Chondrocyte (in vitro differentiated cells): ENCODE measurements at regions not wholly inside any gene's neighbourhood (a gene's known extent, or its start where the extent isn't known, plus 50 kb on each side); places are given as distances from the start of the nearest gene placed in this dataset.

Source experiments
- DNase-seq: peaks from one replicate; pipeline ENCODE4 v3.0.0; 2021; ENCODE audit warnings: mixed read lengths, low spot score
- H3K27ac Mint-ChIP-seq: one replicate; pipeline ENCODE4 v1.8.0; 2021; ENCODE audit warnings: mild to moderate bottlenecking, moderate library complexity, mixed read lengths; ENCODE audit not compliant: unreplicated experiment
- H3K27me3 Mint-ChIP-seq: 2 replicates; pipeline ENCODE4 v1.8.0; 2021; ENCODE audit warnings: low read depth, mixed read lengths
- H3K36me3 Mint-ChIP-seq: 2 replicates; pipeline ENCODE4 v1.8.0; 2021; ENCODE audit warnings: low read depth, mixed read lengths
- H3K4me1 Mint-ChIP-seq: 2 replicates; pipeline ENCODE4 v1.8.0; 2021; ENCODE audit warnings: low read depth, mild to moderate bottlenecking, mixed read lengths
- H3K4me3 Mint-ChIP-seq: one replicate; pipeline ENCODE4 v1.8.0; 2021; ENCODE audit warnings: mild to moderate bottlenecking, moderate library complexity, mixed read lengths; ENCODE audit not compliant: unreplicated experiment
- H3K9me3 Mint-ChIP-seq: 2 replicates; pipeline ENCODE4 v1.8.0; 2021; ENCODE audit warnings: low read depth, mixed read lengths
- CTCF ChIP-seq: fragments of 200-600 bp; sonication (generic); IDR thresholded peaks from 2 replicates; pipeline ENCODE4 v1.5.0; 2021; ENCODE audit warnings: antibody characterized with exemption, mild to moderate bottlenecking, moderate library complexity

DNA sequence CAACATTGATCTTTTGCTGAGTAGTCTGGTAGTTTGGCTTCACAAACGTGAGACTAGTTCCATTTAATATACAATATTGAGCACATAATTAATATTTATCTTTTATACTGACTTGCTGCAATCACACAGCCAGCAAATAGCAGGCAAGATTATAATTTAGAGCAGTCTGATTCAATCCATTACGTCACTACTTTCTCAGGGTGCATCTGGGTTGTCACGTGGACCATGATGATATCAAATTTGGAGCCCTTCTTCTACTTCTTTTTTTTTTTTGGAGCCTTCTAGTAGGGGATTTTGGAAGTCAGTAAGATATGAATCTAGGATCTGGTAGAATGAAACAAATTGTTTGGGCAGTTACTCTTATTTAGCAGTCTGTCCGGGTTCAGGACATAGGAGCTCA is 100.6 kb upstream of the SLC5A9 start:
- Mint-ChIP-seq H3K9me3 (peaks cover 12% of the 10 kb centered on the region), H3K4me3 (no peak overlapping the region), H3K27me3 (peaks cover 23% of the 10 kb centered on the region), H3K36me3 (no peaks in the 10 kb centered on the region), H3K27ac (no peak overlapping the region), H3K4me1 (no peaks in the 10 kb centered on the region)
- no peak for DNase-seq
- TF ChIP-seq CTCF, result no peak

DNA sequence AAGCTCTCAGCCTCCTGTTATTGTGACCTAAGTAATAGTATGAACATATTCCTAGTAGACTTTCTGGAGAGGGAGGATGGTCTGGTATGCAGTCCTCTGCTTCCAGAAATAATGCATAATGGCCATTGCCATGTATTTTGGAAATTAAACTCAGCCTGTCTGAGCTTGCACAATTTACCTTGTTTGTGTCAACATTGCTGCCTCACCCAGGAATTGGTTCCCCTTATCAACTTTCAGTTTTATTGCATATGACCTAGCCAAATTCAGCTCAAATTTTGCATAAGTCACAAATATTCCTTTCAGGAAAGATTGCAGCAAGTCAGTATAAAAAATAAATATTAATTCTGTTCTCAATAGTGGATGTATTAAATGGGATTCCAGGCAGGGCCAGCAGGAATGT is 101.9 kb upstream of the SLC5A9 start:
- Mint-ChIP-seq H3K27me3 (peaks cover 15% of the 10 kb centered on the region), H3K4me3 (no peak overlapping the region), H3K9me3 (peaks cover 8% of the 10 kb centered on the region), H3K4me1 (no peaks in the 10 kb centered on the region), H3K27ac (no peak overlapping the region), H3K36me3 (no peaks in the 10 kb centered on the region)
- DNase-seq, result no peak
- no peak for TF ChIP-seq CTCF

GRCh38 chr1:48115835-48116234 is 106.7 kb upstream of the SLC5A9 start:
- Mint-ChIP-seq H3K27me3 (peaks cover 21% of the 10 kb centered on the region), H3K4me1 (no peaks in the 10 kb centered on the region), H3K9me3 (peaks cover 8% of the 10 kb centered on the region), H3K36me3 (no peaks in the 10 kb centered on the region), H3K4me3 (no peak overlapping the region), H3K27ac (no peak overlapping the region)
- DNase-seq, result no peak
- no peak for TF ChIP-seq CTCF

GRCh38 chr1:48114596-48115382 is 107.7 kb upstream of the SLC5A9 start:
- DNase-seq, result no peak
- TF ChIP-seq CTCF, result no peak
- no peaks in the 10 kb centered on the region for H3K36me3 Mint-ChIP-seq
- no peak overlapping the region for H3K4me3 Mint-ChIP-seq
- H3K27ac Mint-ChIP-seq, result no peak overlapping the region
- H3K4me1 Mint-ChIP-seq, result no peaks in the 10 kb centered on the region
- peaks cover 30% of the 10 kb centered on the region for H3K27me3 Mint-ChIP-seq
- H3K9me3 Mint-ChIP-seq, result peaks cover 8% of the 10 kb centered on the region

GRCh38 chr1:48109390-48110013 is 112.3 kb upstream of the TRABD2B start:
- no peak overlapping the region for H3K4me3 Mint-ChIP-seq
- no peak overlapping the region for H3K27ac Mint-ChIP-seq
- DNase-seq, result no peak
- H3K4me1 Mint-ChIP-seq, result no peaks in the 10 kb centered on the region
- peak; percentile 93 for TF ChIP-seq CTCF
- no peaks in the 10 kb centered on the region for H3K36me3 Mint-ChIP-seq
- H3K27me3 Mint-ChIP-seq, result peaks cover 41% of the 10 kb centered on the region
- H3K9me3 Mint-ChIP-seq, result no peaks in the 10 kb centered on the region
